Endothelial cell of hepatic sinusoid (primary cell): ENCODE measurements at regions not wholly inside any gene's neighbourhood (a gene's known extent, or its start where the extent isn't known, plus 50 kb on each side); places are given as distances from the start of the nearest gene placed in this dataset.

Experiments
- in situ Hi-C: cut with HindIII; loops from 2 replicates; pipeline ENCODE4 v1.10.0; 2017; ENCODE audit warnings: low sequenced_read_pairs

DNA sequence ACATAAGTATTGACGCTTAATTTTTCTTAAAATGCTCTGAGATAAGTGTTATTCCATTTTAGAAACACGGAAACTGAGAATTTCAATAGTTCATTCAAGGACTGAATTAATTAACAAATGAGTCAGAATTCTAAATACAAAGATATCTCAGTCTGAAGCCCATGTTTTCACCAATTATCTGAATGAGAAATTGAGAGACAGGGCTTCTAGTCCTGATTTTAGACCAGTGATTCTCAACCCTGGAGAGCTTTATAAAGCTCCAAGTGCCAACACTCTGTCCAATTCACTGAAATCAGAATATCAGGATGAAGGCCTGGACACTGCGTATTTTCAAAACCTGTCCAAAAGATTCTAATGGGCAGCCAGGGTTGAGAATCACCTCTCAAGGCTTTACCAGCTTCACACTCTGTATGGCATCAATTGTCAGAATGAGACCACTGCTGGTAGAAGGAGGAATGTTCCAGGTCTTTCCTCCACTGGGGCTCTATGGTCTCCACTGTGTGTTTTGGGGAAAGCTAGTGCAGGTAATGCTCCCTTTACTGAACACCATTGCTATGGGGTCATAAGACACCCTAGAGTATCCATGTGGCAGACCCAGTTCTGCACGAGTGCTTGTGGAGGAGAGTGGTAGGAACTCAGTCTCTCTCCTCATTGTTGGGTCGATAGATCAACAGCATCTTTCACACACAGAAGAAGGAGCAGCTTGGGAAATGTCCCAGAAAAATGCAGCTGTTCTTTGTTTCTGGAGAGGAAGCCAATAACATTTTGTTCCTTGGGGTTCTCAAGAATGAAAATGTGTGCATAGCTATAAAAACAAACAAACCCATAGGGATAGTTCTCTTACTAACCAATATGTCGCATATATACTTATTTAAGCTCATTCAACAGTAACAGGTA lies 99.7 kb upstream of the OSMR start:
- in situ Hi-C loops: no loop called here

DNA sequence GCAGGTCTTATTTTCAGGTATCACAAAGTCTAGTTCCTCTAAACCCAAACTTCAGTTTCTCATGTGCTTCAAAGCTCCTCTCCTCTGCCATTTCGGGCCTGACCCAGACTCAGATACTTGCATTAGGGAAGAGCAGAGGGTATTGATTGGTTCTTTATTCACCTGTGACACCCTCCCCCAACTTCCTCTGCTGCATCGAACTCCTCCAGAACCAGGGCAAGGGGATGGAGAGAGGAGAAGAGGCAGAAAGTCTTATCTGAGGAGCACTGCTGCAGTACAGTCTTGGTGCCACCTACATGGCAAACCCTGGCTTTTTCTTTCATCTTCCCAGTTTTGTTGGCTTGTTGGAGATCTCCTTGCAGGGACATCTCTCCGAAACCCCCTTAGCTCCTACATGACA lies 96.0 kb upstream of the OSMR start:
- in situ Hi-C loops: no loop called here

DNA sequence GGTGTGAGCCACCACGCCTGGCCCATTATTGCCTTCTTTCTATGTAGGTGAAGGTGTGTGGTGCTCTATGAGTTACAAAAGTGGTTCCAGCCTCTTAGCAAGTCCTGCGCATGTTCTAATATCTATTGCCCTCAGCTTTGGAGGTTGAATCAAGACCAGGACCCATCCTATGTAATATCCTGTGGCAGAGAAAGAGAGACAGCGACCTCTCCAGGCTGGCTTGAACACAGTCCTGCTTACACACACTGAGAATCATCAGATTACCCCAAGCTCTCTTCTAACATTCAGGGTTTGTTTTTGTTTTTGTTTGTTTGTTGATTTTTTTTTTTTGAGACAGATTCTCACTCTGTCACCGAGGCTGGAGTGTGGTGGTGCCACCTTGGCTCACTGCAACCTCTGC lies 94.7 kb upstream of the OSMR start:
- in situ Hi-C loops: no loop called here

DNA sequence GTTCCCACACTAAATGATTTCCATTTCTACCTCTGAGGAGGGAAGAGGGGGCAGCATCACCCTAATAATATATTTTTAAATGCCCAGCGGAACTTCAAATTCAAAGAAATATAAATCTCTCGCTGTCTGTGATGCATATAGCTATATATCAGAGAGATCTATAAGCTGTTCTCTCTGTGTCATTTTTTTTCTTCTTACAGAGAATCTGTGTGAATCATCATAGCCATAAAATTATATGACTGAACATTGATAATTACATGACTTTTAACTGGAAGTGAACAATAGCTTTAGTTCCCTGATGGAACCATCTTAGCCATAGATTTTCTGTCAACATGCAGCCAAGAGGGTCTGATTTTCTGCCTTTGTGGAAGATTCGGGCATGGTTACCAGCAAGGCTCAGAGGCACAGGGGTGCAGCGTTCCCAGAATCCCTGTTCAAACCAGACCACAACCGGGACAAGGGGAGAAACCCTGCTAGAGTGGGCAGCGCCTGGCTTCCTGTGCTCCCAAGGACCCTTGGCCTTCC lies 93.7 kb upstream of the OSMR start:
- in situ Hi-C loops: no loop called here

DNA sequence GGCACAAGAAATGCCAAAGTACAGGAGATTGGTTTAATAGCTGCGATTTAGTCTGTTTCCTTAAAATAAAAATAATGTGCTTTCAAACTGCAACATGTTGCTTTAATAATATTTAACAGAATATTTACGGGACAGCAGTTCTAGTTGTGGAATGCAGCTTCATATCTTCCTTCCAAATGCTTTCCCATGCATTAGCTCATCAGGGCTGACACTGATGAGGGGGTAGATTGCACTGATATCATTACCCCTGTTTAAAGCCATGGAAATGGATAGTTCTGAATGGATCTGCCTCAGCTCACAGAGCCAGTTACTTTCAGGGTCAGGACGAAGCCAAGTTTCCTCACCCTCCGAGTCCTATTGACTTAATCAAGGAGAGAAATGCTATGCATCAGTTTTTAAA lies 93.2 kb upstream of the OSMR start:
- in situ Hi-C loops: no loop called here

DNA sequence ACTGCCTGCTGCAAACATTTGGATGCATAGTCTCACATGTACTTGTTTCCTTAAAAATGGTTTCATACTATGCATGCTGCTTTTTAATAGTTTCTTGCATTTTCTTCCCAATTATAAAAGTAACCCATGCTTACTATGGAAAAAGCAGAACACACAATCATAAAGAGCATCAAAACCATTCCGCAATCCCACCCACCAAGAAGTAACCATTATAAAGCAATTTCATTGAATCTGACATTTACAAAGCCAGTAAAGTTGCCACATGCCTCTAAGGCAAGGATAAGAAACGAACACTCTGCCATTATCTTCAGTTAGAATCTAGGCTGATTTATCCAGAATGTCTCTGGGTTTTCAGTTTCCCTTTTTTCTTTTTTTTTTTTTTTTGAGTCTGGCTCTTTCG lies 92.7 kb upstream of the OSMR start:
- in situ Hi-C loops: no loop called here

DNA sequence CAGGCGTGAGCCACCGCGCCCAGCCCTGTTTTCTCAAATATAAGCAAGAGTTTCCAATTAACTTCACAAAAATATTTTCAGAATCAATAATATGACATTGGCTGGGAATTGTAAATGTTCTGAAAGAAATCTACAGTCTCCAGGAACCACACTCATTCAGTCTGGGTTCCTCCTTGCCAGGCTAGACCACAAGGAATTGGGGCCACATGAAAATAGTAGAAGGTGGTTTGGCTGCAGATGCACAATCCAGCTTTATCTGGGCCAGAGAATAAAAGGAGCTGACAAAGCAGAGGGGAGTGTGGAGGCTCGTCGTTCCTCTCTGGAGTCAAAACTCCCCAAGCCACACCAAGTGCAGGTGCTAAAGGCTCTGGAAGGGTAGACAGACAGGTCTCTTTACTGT lies 92.0 kb upstream of the OSMR start:
- in situ Hi-C loops: no loop called here

DNA sequence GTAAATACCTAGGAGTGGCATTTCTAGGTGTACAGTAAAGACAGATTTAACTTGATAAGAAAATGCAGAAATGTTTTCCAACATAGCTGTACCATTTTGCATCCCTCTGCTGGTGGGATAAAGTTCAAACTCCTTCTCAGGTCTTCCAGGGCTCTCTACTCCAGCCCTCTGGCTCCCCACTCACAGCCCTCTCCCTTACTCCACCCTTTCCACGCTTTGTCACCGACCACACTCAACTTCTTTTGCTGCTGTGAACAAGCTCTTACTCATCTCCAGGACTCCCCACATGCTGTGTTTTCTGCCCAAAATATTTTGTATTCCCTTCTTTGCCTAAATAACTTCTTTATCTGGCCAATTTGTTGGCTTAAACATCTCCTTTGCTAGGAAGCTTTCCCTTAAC lies 90.6 kb upstream of the OSMR start:
- in situ Hi-C loops: no loop called here

DNA sequence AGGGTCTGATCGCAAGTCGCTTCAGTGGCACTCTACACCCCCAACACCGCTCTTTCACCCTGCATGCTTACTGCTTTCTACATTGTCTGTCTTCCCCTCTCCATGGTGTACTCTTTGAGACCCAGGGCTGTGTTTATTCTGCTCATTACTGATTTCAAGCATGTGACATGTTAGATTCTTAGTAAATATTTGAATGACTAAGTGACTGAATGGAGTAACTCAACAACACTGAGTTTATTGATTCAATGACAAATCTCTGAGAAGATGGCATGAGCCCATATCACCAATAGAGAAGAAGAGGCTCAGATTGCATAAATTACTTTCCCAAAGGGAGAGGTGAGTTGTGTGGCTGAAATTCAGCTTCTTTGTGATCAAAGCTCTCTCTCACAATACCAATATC lies 89.7 kb upstream of the OSMR start:
- in situ Hi-C loops: no loop called here

DNA sequence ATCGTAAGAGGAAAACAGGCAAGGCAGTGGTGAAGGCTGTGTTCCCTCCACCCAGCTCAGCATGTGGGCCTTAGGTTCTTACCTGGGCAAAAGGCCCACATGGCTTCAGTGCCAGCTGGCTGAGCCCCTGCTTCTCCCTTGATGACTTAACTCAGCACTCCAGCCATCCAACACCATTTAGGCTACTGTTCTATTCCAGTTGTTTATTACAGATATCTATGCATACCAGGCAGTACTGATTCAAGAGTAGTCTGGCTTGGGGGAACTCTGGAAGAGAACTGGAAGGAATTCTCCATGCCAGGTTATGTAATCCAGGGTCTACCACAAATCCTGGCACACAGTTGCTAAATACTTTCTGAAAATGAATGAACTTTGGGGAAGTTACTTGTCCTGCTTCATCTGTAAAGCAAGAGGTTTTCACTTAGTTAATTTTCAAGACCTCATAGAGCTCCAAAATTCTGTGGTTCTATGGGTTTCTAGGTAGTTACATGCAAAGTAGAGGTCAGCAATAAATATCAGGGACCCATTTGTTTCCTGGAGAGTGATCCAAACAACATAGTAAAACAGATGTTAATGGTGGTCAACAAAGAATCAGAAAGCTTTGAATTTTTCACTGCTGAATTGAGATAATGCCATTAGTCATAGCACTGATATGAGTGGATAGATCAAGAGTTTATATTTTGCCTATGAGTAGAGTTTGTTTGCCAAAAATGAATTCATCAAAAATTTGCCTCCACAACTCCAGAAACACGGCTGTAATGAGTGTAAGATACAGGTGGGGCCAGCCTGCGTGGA lies 88.2 kb upstream of the OSMR start:
- in situ Hi-C loops: no loop called here

DNA sequence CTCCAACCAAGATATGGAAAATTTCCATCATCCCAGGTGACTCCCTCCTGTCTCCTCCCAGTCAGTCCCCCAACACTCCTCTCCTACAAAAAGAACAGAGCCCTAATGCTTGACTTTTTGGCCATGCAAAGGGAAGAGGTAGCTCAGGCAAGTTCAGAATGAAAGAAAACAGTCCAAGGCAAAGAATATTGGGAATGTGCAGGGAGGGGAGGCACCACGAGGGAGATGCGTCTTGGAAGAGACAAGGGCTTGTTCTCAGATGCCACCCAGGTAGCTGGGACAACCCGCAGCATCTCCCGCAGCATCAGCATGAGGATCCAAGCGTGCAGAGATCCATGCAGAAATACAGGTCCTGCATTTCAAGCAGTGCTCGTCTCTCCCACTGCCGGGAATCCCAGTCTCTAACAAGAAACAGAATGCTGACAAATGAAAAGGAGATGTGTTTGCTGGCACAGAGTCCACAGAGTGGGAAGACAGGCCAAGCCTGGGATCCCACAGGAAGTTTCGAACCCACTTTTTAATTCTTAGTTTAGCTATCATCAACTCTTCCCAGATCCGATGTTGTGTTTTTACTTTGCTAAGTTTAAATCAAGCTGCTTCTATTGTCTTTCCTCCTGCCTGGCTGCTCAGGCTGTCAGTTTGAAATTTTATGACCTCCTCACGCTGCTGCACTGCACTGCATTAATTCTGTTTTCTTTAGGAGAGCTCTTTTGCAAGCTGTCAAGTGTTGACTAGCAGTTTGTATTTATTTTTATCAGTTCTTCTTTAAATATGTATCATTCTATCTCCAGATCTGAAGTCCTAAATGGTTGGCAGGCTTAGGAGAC lies 86.8 kb upstream of the OSMR start:
- in situ Hi-C loops: no loop called here

DNA sequence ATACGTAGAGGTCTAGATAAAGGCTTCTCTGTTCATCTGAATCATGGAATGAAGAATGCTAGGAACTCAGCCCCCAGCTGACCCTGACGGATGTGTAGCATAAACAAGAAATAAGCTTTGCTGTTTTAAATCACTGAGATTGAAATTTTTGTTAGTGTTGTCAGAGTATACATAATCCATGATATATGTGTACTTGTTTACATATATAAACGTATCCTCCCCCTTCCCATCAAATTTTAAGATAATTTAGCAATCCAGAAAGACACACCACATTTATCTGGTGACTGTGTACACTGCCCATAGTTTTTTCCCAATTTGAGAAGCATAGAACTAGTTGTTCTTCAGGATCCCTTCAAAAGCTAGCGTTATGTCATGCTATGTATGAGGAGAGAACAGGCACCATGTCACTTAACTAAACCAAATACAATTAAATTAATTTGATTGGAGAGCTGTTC lies 80.8 kb upstream of the OSMR start:
- in situ Hi-C loops: no loop called here

DNA sequence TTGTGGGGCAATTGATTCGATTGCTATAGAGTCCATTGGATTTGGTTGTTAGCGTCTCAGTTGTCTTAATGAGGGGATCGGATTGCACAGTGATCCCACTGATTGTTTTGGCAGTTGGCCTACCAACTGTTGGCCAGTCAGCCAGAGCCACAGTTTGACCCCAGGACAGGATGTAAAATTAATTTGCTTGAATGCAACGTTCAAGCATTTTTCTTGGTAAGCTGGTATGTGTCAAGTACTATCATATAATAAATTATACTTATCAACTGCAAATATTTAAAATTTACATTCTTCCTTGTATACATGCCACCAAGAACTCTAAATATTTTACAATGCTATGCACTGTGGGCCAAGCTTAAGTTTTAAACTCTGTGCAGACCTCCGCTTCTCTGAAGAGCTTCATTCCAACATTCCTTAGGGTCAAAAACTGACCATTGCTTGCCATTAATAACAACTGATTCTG lies 80.4 kb upstream of the OSMR start:
- in situ Hi-C loops: no loop called here

DNA sequence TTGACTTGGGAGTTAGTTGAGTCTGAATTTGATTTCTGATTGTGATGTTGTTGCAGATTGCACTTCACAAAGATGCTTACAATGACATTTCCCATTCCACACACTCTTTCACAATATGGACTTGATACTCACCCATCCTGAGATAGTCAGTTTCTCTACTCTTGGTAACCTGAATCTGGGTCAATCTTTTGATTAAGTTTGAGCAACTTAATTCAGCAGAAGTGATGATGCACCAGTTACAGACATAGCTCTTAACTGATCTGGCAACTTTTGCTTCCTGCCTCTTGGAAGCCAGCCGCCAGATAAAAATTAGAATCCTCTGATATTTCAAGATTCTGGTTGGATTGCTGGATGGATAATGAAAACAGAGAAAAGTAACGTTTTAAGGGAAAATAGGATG lies 79.7 kb upstream of the OSMR start:
- in situ Hi-C loops: no loop called here

DNA sequence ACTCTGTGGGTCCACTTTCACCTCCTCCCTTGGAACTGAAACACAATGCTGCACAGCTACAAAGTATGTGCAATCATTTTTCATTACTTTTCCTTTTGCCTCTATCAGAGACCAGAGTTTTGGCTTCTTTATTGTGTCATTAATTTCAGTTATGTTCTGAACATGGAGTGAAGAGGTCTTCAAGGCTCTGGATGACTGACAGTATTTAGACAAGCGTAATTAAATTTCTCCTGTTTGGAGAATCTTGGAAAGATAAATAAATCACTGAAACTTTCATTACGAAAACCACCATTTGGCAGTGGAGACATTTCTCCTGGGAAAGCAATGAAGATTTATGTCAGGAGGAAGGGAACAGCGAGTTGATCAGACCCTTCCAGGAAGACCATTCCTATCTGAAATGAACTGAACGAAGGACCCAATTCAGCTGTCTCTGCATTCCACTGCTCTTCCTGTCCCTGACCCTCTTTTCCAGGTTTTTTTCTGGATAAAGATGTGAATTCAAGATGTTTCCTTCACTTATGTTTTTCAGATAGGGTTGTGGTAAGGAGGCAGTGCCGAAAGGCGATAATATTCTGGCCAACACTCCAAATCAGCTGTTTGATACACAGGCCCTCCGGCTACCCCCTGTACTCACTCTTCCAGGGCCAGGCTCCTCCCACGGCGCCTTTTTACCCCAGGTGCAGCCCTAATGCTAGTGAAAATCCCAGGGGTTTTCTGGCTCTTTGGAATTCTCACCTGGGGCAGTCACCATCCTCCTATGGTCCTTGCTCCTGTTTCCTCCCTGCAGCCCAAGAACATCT lies 77.2 kb upstream of the OSMR start:
- in situ Hi-C loops: no loop called here

DNA sequence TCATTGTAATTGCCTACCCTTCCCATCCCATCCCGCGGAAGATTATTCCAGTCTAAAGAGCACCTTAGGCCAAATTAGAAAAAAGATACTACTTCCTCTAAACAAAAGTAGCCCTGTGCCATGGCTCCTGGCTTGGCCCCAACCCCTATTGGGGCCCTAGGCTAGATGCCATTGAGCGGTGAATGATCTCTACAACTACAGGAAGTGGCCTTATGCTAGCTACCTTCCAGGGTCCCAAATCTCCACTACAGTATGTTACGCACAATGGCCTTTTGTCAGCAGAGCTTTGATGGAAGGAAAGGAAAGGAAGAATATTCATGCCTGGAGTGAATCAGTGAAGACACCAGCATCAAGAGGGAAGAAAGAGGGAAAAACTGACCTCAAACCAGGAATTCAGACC lies 73.3 kb upstream of the OSMR start:
- in situ Hi-C loops: no loop called here

DNA sequence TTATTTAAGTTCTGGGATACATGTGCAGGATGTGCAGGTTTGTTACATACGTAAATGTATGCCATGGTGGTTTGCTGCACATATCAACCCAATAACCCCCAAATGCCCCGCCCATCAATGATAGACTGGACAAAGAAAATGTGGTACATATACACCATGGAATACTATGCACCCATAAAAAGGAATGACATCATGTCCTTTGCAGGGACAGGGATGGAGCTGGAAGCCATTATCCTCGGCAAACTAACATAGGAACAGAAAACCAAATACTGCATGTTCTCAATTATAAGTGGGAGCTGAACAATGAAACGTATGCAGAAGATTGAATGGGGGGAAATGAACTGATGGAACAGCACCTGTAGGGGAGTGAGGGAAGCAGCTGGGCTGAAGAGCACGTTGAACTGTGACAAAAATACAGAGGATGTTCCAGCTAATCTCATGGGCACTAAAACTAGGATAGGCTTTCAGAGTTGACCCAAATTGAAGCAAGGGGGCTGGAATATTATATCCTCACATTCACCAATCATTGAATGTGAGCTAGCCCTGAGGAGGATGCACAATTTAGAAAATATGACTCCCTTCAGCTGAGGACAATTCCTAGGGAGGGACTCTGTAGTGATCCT lies 70.5 kb upstream of the OSMR start:
- in situ Hi-C loops: no loop called here

DNA sequence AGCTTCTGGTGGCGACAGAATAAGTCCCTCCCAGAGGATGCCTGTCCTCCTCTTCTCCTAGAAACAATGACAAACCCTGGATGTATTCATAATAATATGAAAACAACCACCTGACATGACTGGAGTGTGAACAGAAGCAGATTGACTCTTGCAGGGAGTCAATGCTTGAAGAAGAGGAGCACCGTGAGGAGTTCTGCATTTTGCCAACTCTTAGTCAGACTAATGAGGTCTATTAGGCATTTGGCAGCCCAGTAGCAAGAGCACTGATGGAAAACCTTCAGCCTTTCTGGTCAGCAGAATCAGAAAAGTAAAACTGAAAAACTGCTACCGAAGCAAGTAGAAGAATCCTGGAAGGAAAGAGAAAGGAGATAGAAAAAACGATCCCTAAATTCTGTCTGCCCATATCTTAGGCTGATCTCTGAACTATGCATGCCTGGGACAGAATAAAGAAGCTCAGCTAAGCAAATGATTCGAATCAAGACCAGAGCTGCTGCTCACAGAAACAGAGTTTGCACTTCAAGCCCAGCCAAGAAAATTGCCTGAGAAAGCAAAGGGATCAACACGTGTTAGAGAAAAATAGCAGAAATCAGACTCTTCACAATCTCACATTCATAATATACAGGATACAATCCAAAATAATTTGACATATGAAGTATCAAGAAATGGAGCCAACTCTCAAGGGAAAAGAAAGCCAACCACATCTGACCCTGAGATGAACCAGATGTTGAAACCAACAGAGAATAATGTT lies 69.5 kb upstream of the OSMR start:
- in situ Hi-C loops: no loop called here

DNA sequence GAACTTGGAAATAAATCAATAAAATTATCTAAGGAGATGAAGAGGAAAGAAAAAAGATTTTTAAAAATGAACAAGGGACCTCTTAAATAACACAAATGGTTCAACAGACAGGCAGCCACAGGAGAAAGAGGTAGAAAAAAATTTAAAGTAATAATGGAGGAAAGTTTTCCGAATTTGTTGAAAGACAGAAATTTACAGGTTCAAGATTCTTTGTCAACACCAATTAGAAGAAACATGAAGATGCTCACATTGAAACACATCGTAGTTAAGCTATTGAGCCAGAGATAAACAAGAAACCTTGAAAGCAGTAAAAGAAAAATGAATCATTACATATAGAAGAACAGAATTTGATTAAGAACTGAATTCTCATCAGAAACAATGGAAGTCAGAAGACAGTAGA lies 68.7 kb upstream of the OSMR start:
- in situ Hi-C loops: no loop called here
